K562 (cell line): ENCODE measurements at regions not wholly inside any gene's neighbourhood (a gene's known extent, or its start where the extent isn't known, plus 50 kb on each side); places are given as distances from the start of the nearest gene placed in this dataset.

Experiments
- CBX8 ChIP-seq: fragments of 200-600 bp; sonication (generic); IDR thresholded peaks from 2 replicates; pipeline ENCODE4 v1.6.1; 2012; ENCODE audit warnings: borderline replicate concordance, mixed run types, low read depth, mild to moderate bottlenecking, moderate library complexity, mixed read lengths, low read length, control low read depth, inconsistent platforms; ENCODE audit not compliant: poor library complexity, severe bottlenecking; ENCODE audit errors: extremely low read depth
- CTCF ChIP-seq, 3 experiments: IDR thresholded peaks in 2 of 3; conservative IDR thresholded peaks in 1 of 3; 2 replicates each; pipeline ENCODE4 v1.5.1; 2011 to 2012; ENCODE audit warnings: low read length in 3 of 3, mild to moderate bottlenecking in 3 of 3, control low read depth in 2 of 3, improper control_type of control experiment in 1 of 3, inconsistent platforms in 1 of 3, low read depth in 1 of 3, mixed read lengths in 1 of 3, moderate library complexity in 1 of 3; ENCODE audit not compliant: insufficient read depth in 2 of 3
- ELK1 ChIP-seq: sonication (generic); formaldehyde crosslinking; IDR thresholded peaks from 2 replicates; pipeline ENCODE4 v1.8.1; 2022; ENCODE audit warnings: missing genetic modification reagents
- IRF2 ChIP-seq: sonication (generic); formaldehyde crosslinking; IDR thresholded peaks from 2 replicates; pipeline ENCODE4 v1.8.1; 2022; ENCODE audit warnings: mild to moderate bottlenecking, missing genetic modification reagents
- KLF16 ChIP-seq: IDR thresholded peaks from 2 replicates; pipeline ENCODE4 v1.6.1; 2016; ENCODE audit warnings: antibody characterized with exemption
- MYBL2 ChIP-seq, 2 experiments: fragments of 450-650 bp in 1 of 2; sonication (generic) in 1 of 2; formaldehyde crosslinking in 1 of 2; IDR thresholded peaks; 2 replicates each; pipeline versions ENCODE4 v1.6.1 to v1.8.1; 2017 to 2022; ENCODE audit warnings: borderline replicate concordance in 1 of 2, inconsistent platforms in 1 of 2, low read depth in 1 of 2, mild to moderate bottlenecking in 1 of 2, missing genetic modification reagents in 1 of 2, moderate library complexity in 1 of 2
- NR2C2 ChIP-seq, 2 experiments: fragments of 200-800 bp in 1 of 2; sonication (Bioruptor generic) in 1 of 2; sonication (generic) in 1 of 2; formaldehyde crosslinking in 1 of 2; IDR thresholded peaks; 2 replicates each; pipeline versions ENCODE4 v1.6.1 to v1.8.0; 2016 to 2022; ENCODE audit warnings: mild to moderate bottlenecking in 1 of 2, missing compliant biosample characterization in 1 of 2, missing genetic modification characterization in 1 of 2, missing genetic modification reagents in 1 of 2
- ZKSCAN1 ChIP-seq: fragments of 150-350 bp; IDR thresholded peaks from 2 replicates; pipeline ENCODE4 v1.6.1; 2016; ENCODE audit warnings: low read depth, low read length
- ZNF12 ChIP-seq: sonication (generic); formaldehyde crosslinking; IDR thresholded peaks from 2 replicates; pipeline ENCODE4 v1.4.0; 2020; ENCODE audit warnings: mild to moderate bottlenecking, missing genetic modification reagents
- ZNF431 ChIP-seq: sonication (generic); formaldehyde crosslinking; IDR thresholded peaks from 2 replicates; pipeline ENCODE4 v1.8.0; 2022; ENCODE audit warnings: mild to moderate bottlenecking, missing genetic modification reagents
- ZNF507 ChIP-seq: conservative IDR thresholded peaks from 2 replicates; pipeline ENCODE4 v1.6.1; 2017; ENCODE audit warnings: missing genetic modification characterization, missing compliant biosample characterization
- ZNF589 ChIP-seq: fragments of 200-800 bp; sonication (Bioruptor generic); IDR thresholded peaks from 2 replicates; pipeline ENCODE4 v1.6.1; 2016; ENCODE audit warnings: low read depth, missing genetic modification characterization, missing compliant biosample characterization

GRCh38 chr9:38208206-38208901 lies 139.3 kb upstream of the SHB start (continued):
- no peak for TF ChIP-seq NR2C2 (CRISPR knock-in tag; IDR thresholded peaks at IDR 0.05)
- peak; percentile 71 for TF ChIP-seq NR2C2 (tag; IDR thresholded peaks at IDR 0.05)
- no peak for TF ChIP-seq KLF16
- no peak for TF ChIP-seq ZNF431 (CRISPR knock-in tag)
- no peak for TF ChIP-seq CTCF (IDR thresholded peaks at IDR 0.05 in 2 of 3, conservative IDR thresholded peaks at IDR 0.05 in 1 of 3; ENCODE audit: insufficient read depth in 2 of 3, low read depth in 1 of 3, low read length in 3 of 3)
- no peak for TF ChIP-seq ZKSCAN1
- TF ChIP-seq ZNF589 (CRISPR knock-in tag): 0 out of 2 replicates have a peak, but pooled peaks have one; percentile 39
- TF ChIP-seq IRF2 (CRISPR knock-in tag): no peak
- no peak for TF ChIP-seq MYBL2 (IDR thresholded peaks at IDR 0.05; ENCODE audit: low read depth)
- no peak for TF ChIP-seq MYBL2 (CRISPR knock-in tag; IDR thresholded peaks at IDR 0.05; ENCODE audit: borderline replicate concordance)
- no peak for TF ChIP-seq ZNF507 (tag)
- TF ChIP-seq CBX8: no peak
- TF ChIP-seq ELK1 (CRISPR knock-in tag): no peak
- TF ChIP-seq ZNF12 (CRISPR knock-in tag): no peak
